ENCODE measurements at regions not wholly inside any gene's neighbourhood (a gene's known extent, or its start where the extent isn't known, plus 50 kb on each side); places are given as distances from the start of the nearest gene placed in this dataset.
A peak's percentile ranks its signal among the peaks of the same experiment; 100 is the strongest.
"Not testable (repeated sequence)": the region's sequence is repeated elsewhere in the genome, so short reads cannot be mapped to it uniquely, and the experiment has no call there.

DNA sequence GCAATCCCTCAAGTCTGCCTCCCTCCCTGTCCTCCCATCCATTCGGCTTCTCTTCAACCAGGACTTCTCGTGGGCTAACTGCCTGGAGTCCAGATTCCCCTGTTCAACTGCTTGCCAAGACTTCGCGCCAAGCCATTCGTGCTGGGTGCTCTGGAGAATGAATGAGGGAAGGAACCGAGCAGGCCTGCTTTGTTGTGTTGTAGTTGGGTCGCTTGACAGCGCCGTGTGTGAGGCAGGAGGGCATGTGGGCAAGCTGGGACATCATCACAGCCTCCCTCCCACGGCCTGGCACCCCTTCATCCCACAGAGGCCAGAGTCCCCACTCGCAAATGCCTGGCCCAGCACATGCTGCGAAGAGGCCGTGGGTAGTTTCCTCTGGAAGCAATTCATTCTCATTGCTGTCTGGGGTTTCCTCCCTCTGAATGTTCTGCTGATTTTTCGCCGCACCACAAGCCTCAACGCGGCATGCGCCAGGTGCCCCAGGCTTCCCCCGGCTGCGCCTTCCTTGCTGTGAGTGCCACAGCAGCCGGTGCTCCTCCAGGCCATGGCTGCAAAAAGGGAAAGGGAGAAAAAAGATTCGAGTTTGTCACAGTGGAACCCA lies 336.0 kb downstream of the QKI start:
- 75 to 86% methylated on average over 4 to 14 of the region's 22 CpGs for WGBS, 2 donors (ENCODE audit: low coverage in 1 of 2)
- no peak for TF ChIP-seq CTCF (IDR thresholded peaks at IDR 0.05)
- no peak for TF ChIP-seq EP300 (IDR thresholded peaks at IDR 0.05)
- no peak for TF ChIP-seq POLR2A (IDR thresholded peaks at IDR 0.05)
- TF ChIP-seq POLR2AphosphoS5 (IDR thresholded peaks at IDR 0.05) = no peak
- H3K9me3 ChIP-seq = peaks cover 0 to 5% (median 0%) of the 10 kb centered on the region in 3 donors
- ATAC-seq = no peak
- no peaks in the 10 kb centered on the region for H3K27me3 ChIP-seq
- no peak overlapping the region for H3K27ac ChIP-seq
- H3K4me3 ChIP-seq = no peak overlapping the region
- no peaks in the 10 kb centered on the region for H3K4me1 ChIP-seq
- H3K36me3 ChIP-seq = no peaks in the 10 kb centered on the region

DNA sequence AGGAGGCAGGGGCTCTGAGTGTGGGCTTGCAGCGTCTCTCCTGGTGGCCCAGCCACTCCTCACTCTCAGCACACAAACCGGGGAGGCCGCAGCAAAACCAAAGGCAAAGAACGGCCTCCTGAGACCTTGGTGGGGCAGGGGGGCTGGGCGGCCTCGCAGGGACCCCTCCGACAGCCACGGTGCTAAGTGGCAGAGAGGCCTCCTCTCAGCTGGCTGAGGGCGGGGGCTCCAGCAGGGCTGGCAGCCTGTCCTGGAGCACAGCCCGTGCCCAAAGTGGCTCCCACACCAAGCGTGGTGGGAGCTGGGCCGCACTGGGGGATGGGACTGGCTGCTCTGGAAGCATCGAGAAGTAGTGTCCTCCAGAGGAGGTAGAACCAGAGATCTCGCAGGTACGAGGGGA lies 334.4 kb downstream of the QKI start:
- H3K27me3 ChIP-seq = no peaks in the 10 kb centered on the region
- 92% methylated on average over 13 of the region's 15 CpGs; no CpG with 5 or more reads in 1 of the 2 donors for WGBS, 2 donors (ENCODE audit: low coverage in 1 of 2)

GRCh38 chr6:163748036-163748435 lies 333.5 kb downstream of the QKI start:
- no peaks in the 10 kb centered on the region for H3K9me3 ChIP-seq
- no peaks in the 10 kb centered on the region for H3K27me3 ChIP-seq
- H3K36me3 ChIP-seq = no peaks in the 10 kb centered on the region
- 88 to 90% methylated on average over 4 to 6 of the region's 9 CpGs for WGBS, 2 donors (ENCODE audit: low coverage in 1 of 2)
- TF ChIP-seq POLR2A (IDR thresholded peaks at IDR 0.05) (no peak), CTCF (IDR thresholded peaks at IDR 0.05) (no peak), EP300 (IDR thresholded peaks at IDR 0.05) (no peak)
- no peaks in the 10 kb centered on the region for H3K4me1 ChIP-seq
- no peak overlapping the region for H3K27ac ChIP-seq
- ATAC-seq = no peak
- H3K4me3 ChIP-seq = no peak overlapping the region

More for the DNA sequence above, 334.4 kb downstream of the QKI start:
- no peak for TF ChIP-seq CTCF (IDR thresholded peaks at IDR 0.05)
- TF ChIP-seq EP300 (IDR thresholded peaks at IDR 0.05) = no peak
- Histone ChIP-seq H3K9me3 (peaks cover 0 to 5% (median 0%) of the 10 kb centered on the region in 3 donors), H3K4me3 (no peak overlapping the region), H3K36me3 (no peaks in the 10 kb centered on the region), H3K4me1 (no peaks in the 10 kb centered on the region), H3K27ac (no peak overlapping the region)
- ATAC-seq = no peak

- ATAC-seq = not testable (repeated sequence)
Measured at GRCh38 chr6:163747058-163747457, 332.5 kb downstream of the QKI start.

GRCh38 chr6:163745536-163746400 lies 331.2 kb downstream of the QKI start:
- Histone ChIP-seq H3K4me3 (no peak overlapping the region), H3K36me3 (no peaks in the 10 kb centered on the region), H3K4me1 (no peaks in the 10 kb centered on the region), H3K9me3 (no peaks in the 10 kb centered on the region), H3K27ac (no peak overlapping the region), H3K27me3 (no peaks in the 10 kb centered on the region)
- TF ChIP-seq POLR2A (IDR thresholded peaks at IDR 0.05) (no peak), CTCF (IDR thresholded peaks at IDR 0.05) (no peak), EP300 (IDR thresholded peaks at IDR 0.05) (no peak), POLR2AphosphoS5 (IDR thresholded peaks at IDR 0.05) (no peak)
- WGBS, 2 donors (ENCODE audit: low coverage in 1 of 2) = 59 to 66% methylated on average over 7 to 10 of the region's 10 CpGs
- peak; percentile 71 for ATAC-seq

More at GRCh38 chr6:163747058-163747457, 332.5 kb downstream of the QKI start:
- not testable (repeated sequence) for H3K36me3 ChIP-seq, H3K9me3 ChIP-seq, H3K4me3 ChIP-seq, H3K4me1 ChIP-seq, H3K27ac ChIP-seq, H3K27me3 ChIP-seq
- WGBS, 2 donors (ENCODE audit: low coverage in 1 of 2) = 80 to 83% methylated on average over 3 to 5 of the region's 5 CpGs
